Erythroblast (primary cell): ENCODE measurements at regions not wholly inside any gene's neighbourhood (a gene's known extent, or its start where the extent isn't known, plus 50 kb on each side); places are given as distances from the start of the nearest gene placed in this dataset.

ENCODE experiments used
- GATA1 ChIP-seq: IDR thresholded peaks from 2 replicates; pipeline ENCODE4 v1.6.1; 2011; ENCODE audit warnings: low read depth, mild to moderate bottlenecking, control low read depth, low read length, moderate library complexity
- POLR2A ChIP-seq: IDR thresholded peaks from 2 replicates; pipeline ENCODE4 v1.6.1; 2011; ENCODE audit warnings: mild to moderate bottlenecking, low read length

DNA sequence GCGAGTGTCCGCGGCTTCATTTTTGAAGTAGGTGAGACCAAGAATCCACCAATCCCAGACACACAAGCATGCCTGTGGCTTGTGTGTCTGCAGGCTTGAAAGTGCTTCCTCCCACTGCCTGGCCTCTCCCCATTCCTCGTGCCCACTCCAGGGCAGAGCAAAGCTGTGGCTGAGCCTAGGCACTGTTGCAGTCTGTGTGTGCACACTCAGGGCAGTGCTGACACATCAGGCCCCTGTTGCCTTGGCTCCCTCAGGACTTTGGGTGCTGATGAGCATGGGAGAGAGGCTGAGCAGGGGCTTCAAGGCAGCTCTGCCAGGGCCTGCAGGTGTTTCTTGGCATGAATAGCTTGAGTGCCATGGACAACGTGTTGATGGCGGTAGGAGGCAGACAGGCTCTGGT, 776.7 kb downstream of the CDH11 start:
- TF ChIP-seq POLR2A: no peak
- no peak for TF ChIP-seq GATA1
